ENCODE measurements at regions not wholly inside any gene's neighbourhood (a gene's known extent, or its start where the extent isn't known, plus 50 kb on each side); places are given as distances from the start of the nearest gene placed in this dataset.
"Not testable (repeated sequence)": the region's sequence is repeated elsewhere in the genome, so short reads cannot be mapped to it uniquely, and the experiment has no call there.

DNA sequence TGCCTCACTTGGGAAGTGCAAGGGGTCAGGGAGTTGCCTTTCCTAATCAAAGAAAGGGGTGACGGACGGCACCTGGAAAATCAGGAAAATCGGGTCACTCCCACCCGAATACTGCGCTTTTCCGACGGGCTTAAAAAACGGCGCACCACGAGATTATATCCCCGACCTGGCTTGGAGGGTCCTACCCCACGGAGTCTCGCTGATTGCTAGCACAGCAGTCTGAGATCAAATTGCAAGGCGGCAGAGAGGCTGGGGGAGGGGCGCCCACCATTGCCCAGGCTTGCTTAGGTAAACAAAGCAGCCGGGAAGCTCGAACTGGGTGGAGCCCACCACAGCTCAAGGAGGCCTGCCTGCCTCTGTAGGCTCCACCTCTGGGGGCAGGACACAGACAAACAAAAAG, 489.5 kb downstream of the PLPP3 start:
- TF ChIP-seq POLR2A (IDR thresholded peaks at IDR 0.05; ENCODE audit: low read length); GATA1 (IDR thresholded peaks at IDR 0.05; ENCODE audit: low read depth, low read length): not testable (repeated sequence)

Measured in erythroblast (primary cell).